Chondrocyte (in vitro differentiated cells): ENCODE measurements at regions not wholly inside any gene's neighbourhood (a gene's known extent, or its start where the extent isn't known, plus 50 kb on each side); places are given as distances from the start of the nearest gene placed in this dataset.

Source experiments
- DNase-seq: peaks from one replicate; pipeline ENCODE4 v3.0.0; 2021; ENCODE audit warnings: mixed read lengths, low spot score
- H3K27ac Mint-ChIP-seq: one replicate; pipeline ENCODE4 v1.8.0; 2021; ENCODE audit warnings: mild to moderate bottlenecking, moderate library complexity, mixed read lengths; ENCODE audit not compliant: unreplicated experiment
- H3K27me3 Mint-ChIP-seq: 2 replicates; pipeline ENCODE4 v1.8.0; 2021; ENCODE audit warnings: low read depth, mixed read lengths
- H3K36me3 Mint-ChIP-seq: 2 replicates; pipeline ENCODE4 v1.8.0; 2021; ENCODE audit warnings: low read depth, mixed read lengths
- H3K4me1 Mint-ChIP-seq: 2 replicates; pipeline ENCODE4 v1.8.0; 2021; ENCODE audit warnings: low read depth, mild to moderate bottlenecking, mixed read lengths
- H3K4me3 Mint-ChIP-seq: one replicate; pipeline ENCODE4 v1.8.0; 2021; ENCODE audit warnings: mild to moderate bottlenecking, moderate library complexity, mixed read lengths; ENCODE audit not compliant: unreplicated experiment
- H3K9me3 Mint-ChIP-seq: 2 replicates; pipeline ENCODE4 v1.8.0; 2021; ENCODE audit warnings: low read depth, mixed read lengths
- CTCF ChIP-seq: fragments of 200-600 bp; sonication (generic); IDR thresholded peaks from 2 replicates; pipeline ENCODE4 v1.5.0; 2021; ENCODE audit warnings: antibody characterized with exemption, mild to moderate bottlenecking, moderate library complexity

GRCh38 chr17:33523577-33523981 is 230.5 kb upstream of the ASIC2 start:
- H3K27me3 Mint-ChIP-seq = peaks cover 5% of the 10 kb centered on the region

GRCh38 chr17:33525186-33525585 is 232.1 kb upstream of the ASIC2 start:
- DNase-seq = no peak
- Mint-ChIP-seq H3K27me3 (peaks cover 5% of the 10 kb centered on the region), H3K4me1 (no peaks in the 10 kb centered on the region), H3K36me3 (no peaks in the 10 kb centered on the region), H3K9me3 (peaks cover 15% of the 10 kb centered on the region), H3K4me3 (no peak overlapping the region), H3K27ac (no peak overlapping the region)
- no peak for TF ChIP-seq CTCF

More at GRCh38 chr17:33523577-33523981, 230.5 kb upstream of the ASIC2 start:
- Mint-ChIP-seq H3K9me3 (peaks cover 15% of the 10 kb centered on the region), H3K27ac (no peak overlapping the region), H3K36me3 (no peaks in the 10 kb centered on the region), H3K4me1 (no peaks in the 10 kb centered on the region), H3K4me3 (no peak overlapping the region)
- DNase-seq = no peak
- TF ChIP-seq CTCF = no peak

- Mint-ChIP-seq H3K36me3 (no peaks in the 10 kb centered on the region), H3K4me3 (no peak overlapping the region), H3K27ac (no peak overlapping the region), H3K4me1 (no peaks in the 10 kb centered on the region), H3K27me3 (peaks cover 5% of the 10 kb centered on the region), H3K9me3 (peaks cover 15% of the 10 kb centered on the region)
- no peak for TF ChIP-seq CTCF
- no peak for DNase-seq
These were observed 233.6 kb upstream of the ASIC2 start for GRCh38 chr17:33526717-33527116.

- Mint-ChIP-seq H3K4me1 (no peaks in the 10 kb centered on the region), H3K27me3 (peaks cover 5% of the 10 kb centered on the region), H3K27ac (no peak overlapping the region), H3K36me3 (no peaks in the 10 kb centered on the region), H3K9me3 (peaks cover 15% of the 10 kb centered on the region), H3K4me3 (no peak overlapping the region)
- TF ChIP-seq CTCF = no peak
- no peak for DNase-seq
These were observed 234.2 kb upstream of the ASIC2 start for GRCh38 chr17:33527290-33527689.

- Mint-ChIP-seq H3K4me1 (no peaks in the 10 kb centered on the region), H3K27ac (no peak overlapping the region), H3K9me3 (peaks cover 15% of the 10 kb centered on the region), H3K36me3 (no peaks in the 10 kb centered on the region), H3K27me3 (peaks cover 5% of the 10 kb centered on the region), H3K4me3 (no peak overlapping the region)
- no peak for DNase-seq
- no peak for TF ChIP-seq CTCF
These were observed 235.8 kb upstream of the ASIC2 start for GRCh38 chr17:33528846-33529245.
